NAMALWA (cell line): ENCODE measurements at regions not wholly inside any gene's neighbourhood (a gene's known extent, or its start where the extent isn't known, plus 50 kb on each side); places are given as distances from the start of the nearest gene placed in this dataset.

Source experiments
- DNase-seq: peaks from one replicate; pipeline ENCODE4 v3.0.0-alpha.2; 2015; ENCODE audit warnings: low spot score

DNA sequence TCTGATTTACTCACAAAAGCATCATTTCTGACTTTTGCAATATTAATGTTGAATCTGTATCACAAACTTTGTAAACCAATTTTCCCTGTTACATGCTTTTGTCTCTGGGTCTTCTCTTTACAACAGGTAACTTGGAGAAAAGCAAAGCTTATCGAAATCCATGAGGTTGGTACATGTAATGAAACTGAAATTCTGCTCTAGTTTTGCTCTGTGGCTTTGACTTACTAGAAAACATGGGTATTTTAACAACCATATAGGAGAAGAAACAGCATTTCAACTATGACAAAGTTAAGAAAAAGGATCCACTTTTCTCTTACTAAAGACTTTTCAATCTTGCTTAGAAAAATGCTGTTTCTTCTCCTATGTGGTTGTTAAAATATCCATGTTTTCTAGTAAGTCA is 645.8 kb downstream of the STIM2 start:
- no peak for DNase-seq

DNA sequence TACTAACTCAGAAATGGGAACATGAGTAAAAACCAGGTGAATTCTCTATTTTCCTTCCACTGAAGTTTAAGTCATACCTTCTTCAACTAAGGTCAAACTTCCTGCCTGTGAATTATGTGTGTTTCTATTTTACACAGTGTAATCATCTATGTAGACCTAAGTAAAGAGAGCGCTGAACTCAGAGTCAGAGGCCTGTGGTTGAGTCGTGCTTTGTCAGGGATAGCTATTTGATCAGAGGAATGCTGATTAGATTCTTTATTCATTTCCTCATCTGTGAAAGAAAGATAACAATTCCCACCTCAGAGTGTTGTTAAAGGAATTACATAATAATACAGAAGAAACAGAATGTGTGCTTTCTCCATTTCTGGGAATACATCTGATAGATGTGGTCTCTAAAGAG is 654.1 kb downstream of the STIM2 start:
- no peak for DNase-seq

DNA sequence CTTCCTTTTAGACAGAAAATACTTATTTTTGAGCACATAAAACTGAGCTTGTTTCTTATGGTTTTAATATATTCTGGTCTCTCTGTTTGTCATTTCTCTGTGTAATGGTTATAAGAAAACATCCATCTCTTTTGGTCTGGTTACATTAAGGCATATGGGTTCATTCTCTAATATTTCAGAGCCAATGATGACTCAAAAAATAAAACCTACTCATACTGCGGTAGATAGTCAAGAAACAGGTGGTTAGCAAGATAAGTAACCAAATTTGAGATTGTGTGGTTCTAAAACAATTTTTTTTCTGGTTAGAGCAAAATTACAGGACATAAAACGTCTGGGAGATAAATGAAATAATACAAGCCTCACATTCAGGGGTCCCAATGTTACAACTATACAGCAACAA is 654.5 kb downstream of the STIM2 start:
- no peak for DNase-seq

DNA sequence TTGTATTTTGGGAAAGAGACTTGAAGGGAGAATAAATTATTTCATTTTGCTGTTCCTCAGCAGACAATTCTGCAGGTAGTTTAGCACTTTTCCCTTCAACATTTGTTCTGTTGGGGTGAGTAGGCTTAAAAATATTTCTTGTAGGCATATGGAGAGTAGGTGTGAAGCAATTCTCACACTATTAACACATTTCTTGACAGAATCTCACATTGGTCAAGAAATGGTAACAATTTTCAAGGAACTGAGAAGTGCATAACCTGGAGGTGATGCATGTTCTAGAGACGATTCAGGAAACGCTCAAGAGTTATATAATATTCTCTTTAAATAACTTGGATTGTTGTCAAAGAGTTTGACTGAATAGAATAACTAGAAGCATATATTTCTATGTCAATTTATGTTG is 658.2 kb downstream of the STIM2 start:
- DNase-seq, result no peak

DNA sequence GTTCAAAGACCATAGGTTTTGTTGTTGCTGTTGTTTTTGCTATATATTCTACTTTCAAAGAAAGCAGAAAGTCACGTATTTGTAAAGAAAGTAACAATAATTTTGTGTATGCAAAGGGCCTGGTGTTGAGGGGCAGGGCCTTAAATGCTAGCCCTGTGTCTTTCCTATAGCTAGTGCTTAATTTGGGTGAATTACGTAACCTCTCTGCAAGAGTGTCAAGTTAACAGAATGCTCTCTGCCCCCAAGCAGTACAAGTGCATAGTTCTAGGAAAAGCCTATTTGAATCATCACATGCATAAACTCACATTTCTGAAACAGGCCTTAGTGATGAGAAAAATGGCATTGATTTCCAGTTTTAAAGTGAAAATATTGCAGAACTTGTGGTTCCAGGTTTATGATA is 663.6 kb downstream of the STIM2 start:
- no peak for DNase-seq

DNA sequence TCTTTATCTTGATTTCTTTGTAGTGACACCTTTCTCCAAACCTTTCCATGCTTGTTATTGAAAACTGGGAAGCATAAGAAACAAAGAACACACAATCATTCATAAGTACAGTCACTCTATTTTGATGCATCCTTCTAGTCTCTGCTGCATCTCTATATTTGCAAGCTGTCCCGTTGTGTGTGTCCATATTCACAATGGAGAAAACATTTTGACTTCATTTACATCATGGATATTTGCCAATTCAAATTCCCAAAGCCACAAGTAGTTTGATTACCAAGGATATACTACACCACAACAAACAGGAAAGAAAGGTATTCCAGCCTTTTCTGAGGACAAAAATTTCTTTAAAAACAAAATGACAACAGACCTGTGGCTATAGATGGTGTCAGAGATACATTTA is 673.8 kb downstream of the STIM2 start:
- no peak for DNase-seq

DNA sequence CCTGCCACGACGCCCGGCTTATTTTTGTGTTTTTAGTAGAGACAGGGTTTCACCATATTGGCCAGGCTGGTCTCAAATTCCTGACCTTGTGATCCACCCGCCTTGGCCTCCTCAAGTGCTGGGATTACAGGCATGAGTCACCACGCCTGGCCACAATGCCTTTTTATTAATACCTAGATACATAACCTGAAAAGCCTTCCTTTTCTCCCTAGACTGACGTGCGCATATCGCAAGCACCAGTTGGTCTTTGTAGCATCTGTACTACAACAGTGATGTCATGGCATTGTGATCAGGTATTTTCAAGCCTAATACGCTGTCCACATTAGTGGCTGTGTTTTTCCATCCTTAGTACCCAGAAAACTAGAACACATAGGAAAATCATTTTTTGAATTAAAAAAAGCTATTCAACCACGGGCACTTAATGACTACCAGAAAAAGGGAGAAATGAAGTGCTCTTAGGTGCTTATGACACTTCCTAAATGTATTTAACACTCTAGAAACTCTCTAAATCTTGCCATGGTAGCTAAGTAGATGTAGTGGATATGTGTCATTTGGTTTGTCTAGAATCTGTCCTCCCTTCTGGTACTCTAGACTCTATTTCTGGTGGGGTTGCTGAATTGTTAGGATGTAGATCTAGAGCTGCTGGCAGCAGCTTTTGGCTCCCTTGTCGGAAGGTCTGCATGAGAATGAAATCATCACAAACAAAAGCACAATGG is 707.8 kb downstream of the STIM2 start:
- no peak for DNase-seq

DNA sequence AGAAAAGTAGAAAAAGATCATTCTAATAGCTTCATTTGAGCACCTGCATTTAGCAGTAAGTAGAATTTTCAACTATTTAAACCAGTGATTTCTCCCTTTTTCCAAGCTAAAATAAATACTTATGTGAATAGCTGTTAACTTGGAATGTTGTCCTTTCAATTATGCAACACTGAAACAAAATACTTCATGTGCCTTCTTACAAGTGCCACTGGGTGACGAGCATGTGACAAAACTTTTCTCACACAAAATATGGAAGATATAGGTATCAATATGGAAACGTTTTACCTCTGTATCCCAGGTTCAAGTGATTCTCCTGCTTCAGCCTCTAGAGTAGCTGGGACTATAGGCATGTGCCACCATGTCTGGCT is 708.3 kb downstream of the STIM2 start:
- DNase-seq, result no peak

DNA sequence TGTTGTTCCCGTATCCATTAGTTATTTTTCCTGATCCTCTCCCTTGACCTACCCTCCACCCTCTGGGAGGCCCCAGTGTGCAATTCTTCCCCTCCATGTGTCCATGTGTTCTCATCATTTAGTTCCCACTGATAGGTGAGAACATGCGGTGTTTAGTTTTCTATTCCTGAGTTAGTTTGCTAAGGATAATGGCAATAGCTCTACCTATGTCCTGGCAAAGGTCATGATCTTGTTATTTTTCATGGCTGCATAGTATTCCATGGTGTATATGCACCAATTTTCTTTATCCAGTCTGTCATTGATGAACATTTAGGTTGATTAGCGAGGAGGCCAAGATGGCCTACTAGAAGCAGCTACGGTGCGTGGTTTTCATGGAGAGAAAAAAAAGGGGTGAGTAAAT is 714.1 kb downstream of the STIM2 start:
- DNase-seq, result no peak

DNA sequence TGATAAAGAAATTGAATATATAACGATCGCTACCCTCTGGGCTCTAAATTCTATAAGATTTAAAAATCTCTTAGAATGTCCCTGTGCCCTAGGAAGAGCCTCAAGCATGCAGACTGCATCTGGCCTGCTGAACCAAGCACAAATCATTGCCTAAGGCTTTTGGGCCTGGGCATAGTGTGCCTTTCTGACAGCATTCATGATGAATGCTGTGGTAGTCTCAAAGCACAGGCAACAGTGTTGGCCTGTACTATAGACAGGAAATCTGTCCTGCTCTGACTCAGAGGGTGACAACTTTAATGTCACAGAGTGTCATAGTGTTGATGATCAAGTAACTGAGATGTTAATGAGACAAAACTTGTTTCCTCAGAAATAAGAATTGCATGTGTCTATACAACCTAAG is 717.3 kb downstream of the STIM2 start:
- DNase-seq, result no peak

DNA sequence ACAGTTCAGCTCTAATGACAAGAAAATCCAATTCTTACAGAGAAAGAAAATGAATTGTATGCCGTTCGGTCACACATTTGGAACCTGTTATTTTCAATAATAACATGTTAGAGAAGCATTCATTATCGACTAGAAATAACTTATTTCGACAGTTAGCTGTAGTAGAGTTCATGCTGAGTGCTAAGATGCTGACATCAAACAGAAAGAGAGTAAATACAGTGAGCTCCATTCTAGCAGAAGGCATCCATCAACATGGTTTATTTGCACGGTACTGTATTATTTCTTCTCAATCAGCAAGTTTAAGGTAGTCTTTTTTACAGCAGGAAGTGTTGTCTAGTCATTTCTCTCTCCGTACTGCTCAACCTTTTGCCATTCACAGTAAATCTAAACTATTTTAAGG is 732.1 kb downstream of the STIM2 start:
- no peak for DNase-seq

DNA sequence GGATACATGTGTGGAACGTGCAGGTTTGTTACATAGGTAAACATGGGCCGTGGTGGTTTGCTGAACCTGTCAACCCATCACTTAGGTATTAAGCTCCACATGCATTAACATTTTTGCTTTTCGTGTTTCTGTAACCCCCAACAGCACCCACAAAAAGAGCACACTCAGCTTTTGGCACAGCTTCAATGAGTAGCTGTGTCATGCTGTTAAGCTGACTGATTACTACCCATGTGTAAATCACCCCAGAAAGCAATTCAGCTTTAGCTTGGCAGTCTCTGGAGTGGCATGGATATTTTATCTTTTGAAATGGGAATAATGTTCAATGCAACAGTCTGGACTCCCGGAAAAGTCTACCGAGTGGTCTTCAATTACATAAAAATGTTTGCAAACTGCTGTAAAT is 734.3 kb downstream of the STIM2 start:
- no peak for DNase-seq

DNA sequence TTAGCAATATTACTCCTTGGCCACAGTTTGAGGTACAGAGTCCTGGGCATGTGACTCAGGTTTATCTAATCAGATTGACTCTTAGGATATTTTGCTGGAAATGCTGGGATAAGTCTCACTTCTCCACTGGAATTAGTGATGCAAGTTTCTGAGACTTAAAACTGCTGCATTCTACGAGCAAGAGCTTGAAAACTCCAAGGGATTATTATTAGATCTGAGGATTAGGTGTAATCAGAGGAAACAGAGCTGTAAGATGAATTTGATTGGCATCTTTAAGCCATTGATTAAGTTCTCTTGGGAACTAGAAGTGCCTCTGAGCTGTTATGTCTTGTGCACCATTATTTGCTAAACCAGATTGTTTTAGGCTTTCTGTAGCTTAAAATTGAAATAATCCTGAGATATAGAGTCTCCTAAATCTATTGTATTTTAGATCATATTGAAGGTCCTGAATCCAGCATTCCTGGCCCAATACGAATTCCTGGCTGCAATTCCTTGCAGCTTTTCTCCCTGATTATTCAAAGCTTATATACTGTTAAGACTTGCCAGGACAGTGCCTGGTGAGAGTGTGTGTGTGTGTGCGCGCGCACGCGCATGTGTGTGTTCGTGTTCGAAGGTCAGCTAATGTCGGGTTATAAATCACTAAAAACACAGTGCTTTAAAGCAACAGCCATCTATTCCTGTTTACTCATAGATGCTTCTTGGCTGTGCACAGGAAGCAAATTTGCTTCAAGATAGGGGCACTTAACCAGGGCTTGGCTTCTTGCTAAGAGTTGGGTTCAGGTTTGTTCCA is 735.1 kb downstream of the STIM2 start:
- no peak for DNase-seq

DNA sequence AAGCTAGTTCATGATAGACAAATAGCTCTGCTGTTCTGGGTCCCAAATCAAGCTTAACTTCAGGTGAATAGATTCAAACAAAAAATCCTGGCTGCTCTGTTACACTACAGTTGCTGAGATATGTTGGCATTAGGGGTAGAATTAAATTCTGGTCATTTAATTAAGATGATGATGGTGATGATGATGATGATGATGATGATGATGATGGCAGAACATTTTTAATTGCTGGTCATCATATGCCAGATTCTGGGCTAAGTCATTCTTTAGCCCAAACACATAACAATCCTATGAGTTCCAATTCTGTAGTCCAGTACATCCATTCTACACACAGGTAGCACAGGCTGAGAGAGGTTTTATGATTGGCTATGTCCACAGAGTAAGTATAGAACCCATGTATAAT is 741.5 kb downstream of the STIM2 start:
- DNase-seq, result no peak

DNA sequence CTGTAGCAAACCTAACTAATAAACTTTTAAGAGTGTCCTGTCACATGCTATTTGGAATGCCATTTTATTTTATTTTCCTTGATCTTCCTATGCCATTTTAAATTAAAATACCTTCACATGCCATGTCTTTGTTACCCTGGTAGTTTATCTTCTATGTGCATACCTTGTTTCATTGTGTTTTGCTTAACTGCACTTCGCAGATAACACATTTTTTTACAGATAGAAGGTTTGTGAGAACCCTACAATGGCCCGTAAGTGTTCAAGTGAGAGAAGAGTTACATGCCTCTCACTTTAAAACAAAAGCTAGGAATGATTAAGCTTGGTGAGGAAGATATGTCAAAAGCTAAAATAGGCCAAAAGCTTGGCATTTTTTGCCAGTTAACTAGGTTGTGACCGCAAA is 744.1 kb downstream of the STIM2 start:
- DNase-seq, result no peak

DNA sequence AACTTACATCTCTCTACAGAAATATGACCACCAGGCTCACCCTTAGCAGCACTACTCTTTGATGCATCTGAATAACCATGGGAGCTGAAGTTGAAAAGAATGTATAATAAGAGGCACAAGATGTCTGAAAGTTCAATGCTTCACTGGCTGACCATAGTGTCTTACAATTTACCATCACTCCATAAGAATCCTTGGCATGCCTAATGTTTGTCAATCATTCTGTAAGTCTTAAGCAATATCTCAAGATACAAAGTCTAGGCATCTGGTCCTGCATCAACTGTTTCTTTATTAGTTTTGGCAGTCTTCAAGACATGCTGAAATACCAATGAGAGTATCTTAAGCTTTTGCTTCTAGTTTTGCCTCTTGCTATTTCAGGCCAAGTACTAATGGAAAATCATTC is 755.5 kb downstream of the STIM2 start:
- no peak for DNase-seq

DNA sequence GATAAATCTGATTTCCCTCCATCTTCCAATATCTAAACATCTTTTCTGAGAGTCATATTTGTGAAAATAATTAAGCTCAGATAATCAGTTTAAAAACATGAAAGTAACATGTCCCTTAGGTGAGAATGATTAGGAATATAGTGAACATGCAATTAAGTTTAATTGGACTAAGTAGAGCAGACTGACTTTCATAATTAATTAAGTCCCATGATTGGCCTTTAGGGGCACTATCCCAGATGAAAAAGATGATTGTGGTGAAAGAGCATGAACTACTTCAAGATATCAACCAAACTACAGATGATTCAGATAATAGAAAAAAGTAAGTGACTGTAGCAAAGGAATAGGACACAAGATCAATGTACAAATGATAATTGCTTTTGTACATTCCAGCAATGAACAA is 758.8 kb downstream of the STIM2 start:
- no peak for DNase-seq

DNA sequence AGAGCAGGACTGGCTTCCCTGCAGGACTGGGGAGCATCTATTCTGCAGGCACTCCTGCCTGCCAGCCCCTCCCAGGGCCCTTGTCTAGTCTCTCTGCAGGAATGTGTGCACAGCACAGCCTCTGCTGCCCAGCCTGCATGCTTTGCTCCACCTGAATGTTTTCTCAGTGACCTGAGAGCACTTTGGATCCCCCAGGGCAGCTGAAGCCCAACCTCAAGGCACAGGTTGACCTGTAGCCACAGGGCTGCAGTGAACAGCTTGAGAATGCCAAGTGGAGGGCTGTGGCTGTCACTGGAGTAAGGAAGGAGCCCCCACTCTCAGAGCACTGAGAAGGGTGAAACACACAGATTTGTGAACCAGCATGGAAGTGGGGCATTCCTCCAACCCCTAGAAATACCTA is 760.2 kb downstream of the STIM2 start:
- DNase-seq, result no peak

DNA sequence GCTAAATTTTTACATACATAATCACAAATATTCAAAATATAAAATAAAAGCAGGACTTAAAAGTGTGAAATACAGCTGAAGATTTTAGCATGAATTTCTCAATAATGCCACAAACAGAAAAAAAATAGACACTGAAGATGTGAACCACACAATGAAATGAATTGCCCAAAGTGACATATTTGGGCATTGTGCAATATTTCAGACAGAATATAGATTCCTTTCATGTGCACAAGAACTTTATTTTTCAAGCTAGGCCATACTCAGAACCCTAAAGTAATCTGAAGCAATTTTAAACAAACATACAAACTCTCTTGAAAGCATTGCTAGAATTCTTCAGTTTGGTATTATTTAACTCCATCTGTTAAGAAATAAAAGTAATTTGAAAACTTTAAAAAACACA is 764.1 kb downstream of the STIM2 start:
- no peak for DNase-seq

DNA sequence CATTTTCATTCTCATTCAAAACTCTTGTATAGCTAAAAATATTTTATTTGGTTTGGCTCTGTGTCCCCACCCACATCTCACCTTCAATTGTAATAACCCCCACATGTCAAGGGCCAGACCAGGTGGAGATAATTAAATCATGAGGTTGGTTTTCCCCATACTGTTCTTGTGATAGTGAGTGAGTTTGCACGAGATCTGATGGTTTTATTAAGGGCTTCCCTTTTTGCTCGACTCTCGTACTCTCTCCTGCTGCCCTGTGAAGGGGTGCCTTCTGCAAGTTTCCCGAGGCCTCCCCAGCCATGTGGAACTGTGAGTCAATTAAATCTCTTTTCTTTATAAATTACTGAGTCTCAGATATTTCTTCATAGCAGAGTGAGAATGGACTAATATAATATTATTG is 768.0 kb downstream of the STIM2 start:
- DNase-seq, result no peak

DNA sequence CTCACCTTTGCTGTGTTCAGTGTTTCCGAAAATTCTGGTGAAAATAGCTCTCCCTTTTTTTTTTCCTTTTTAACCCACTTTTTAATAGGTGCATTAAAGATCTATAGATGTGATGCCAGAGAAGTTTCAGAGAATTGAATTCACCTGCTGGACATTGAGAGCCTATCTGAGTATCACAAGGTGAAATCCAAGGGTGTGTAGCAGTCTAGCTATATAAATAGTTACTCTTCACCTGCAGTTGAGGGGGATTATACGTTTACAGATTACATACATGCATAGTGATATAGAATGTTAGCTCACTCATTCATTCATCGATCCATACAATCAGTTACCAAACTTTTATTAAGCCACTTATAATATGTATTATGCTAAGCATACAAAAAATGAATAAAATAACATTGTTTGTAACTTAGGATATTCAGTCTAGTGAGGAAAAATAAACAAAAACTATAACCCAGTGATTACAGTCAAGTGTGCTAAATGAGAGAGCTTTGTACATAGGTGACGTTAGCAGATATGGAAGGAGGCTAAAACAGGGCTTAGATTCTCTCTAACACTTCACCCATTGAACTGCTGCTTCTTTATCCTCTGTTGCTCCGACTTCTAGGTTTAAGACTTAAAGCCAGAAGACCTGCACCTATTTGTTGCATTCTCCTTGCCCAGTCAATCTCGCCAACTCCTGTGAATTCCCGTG is 769.0 kb downstream of the STIM2 start:
- DNase-seq, result no peak

DNA sequence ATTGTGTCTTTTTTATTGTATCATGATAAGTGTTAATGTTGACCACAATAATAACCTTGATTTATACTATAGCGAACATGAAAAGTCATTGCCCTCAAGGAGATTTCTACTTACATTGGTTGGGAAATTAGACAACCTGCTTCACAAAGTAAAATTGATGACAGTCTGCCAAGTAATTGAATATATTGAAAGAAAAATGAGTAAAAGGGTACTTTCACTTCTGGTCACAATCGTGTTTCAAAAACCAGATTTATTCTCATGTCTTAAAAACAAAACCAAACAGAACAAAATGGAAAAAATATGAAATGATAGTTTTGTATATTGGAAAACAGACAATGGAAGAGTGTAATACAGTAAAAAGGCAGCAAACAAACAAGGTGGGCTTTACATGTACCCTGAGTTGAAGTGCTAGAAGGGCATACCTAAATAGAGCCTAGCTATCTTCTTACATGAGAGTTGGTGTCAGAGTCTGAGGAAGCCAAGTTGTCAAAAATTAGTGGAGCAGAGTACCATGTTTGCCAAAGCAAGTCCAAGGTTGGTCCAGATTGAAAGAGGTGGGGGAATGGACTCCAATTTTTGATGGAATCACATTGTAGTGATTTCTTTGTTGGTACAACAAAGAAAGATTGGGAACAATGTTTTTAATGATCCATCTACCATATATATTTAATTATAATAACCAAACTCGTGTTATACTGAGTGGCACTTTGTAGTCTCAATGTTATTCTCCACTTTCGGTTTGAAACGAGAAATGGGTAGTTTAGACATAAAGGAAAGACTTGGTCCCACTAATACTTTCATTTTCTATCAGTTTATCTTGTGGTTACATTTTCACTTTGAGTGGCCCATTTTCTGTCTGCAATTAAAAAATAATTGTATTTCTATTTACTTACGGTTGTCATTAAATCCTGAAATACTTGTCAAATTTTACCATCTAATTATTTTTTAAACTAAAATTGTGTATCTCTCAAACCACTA is 775.6 kb downstream of the STIM2 start:
- DNase-seq, result no peak
